COLO829 (cell line): ENCODE measurements at regions not wholly inside any gene's neighbourhood (a gene's known extent, or its start where the extent isn't known, plus 50 kb on each side); places are given as distances from the start of the nearest gene placed in this dataset.
"Not testable (repeated sequence)": the region's sequence is repeated elsewhere in the genome, so short reads cannot be mapped to it uniquely, and the experiment has no call there.

ENCODE experiments used
- DNase-seq: peaks from one replicate; pipeline ENCODE4 v3.0.0; 2012; ENCODE audit warnings: low spot score

DNA sequence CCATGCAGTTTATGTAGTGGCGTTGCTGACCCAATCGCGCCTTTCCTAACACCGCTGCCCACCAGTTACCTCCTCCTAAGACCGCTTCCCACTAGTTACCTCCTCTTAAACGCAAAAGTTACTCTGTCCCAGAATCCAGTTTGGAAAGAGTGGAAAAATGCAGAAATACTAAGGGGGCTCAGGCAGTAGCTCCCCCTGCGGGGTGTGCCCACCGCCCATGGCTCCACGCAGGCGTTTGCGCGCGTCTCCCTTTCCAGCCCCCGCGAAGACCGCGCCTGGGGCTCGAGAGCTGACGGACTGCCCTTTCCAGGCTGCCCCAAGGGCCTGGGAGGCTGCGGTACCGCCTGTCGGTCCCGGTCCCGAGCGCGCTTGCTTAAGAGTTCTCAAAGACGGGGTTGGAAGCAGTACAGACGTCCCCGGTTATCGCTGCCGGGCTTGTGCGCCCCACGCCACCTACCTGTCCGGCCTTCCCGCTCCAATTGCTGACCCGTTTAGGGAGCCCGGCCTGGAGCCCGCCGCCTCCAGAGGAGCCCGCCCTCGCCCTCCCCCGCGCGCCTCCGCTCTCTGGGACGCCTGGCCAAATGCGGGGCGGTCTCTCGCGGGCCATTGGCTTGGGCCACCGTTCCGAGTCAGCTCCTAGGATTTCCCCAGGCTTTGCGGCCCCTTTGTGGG, 414.1 kb upstream of the ESRRG start:
- no peak for DNase-seq

DNA sequence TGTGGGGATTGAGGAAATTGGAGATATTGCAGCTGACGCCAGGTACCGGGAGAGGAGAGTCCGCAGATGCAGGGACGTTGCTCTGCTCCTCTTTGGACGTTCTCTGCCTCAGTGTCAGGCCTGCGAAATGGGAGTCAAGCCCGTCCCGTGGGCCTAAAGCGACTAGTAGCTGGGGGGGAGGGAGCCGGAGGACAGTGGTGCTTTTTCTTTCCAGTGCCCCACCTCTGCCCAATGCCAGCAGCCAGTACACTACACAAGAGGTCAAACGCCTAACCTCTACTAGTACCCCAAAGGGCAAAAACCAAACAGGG, 413.6 kb upstream of the ESRRG start:
- no peak for DNase-seq

DNA sequence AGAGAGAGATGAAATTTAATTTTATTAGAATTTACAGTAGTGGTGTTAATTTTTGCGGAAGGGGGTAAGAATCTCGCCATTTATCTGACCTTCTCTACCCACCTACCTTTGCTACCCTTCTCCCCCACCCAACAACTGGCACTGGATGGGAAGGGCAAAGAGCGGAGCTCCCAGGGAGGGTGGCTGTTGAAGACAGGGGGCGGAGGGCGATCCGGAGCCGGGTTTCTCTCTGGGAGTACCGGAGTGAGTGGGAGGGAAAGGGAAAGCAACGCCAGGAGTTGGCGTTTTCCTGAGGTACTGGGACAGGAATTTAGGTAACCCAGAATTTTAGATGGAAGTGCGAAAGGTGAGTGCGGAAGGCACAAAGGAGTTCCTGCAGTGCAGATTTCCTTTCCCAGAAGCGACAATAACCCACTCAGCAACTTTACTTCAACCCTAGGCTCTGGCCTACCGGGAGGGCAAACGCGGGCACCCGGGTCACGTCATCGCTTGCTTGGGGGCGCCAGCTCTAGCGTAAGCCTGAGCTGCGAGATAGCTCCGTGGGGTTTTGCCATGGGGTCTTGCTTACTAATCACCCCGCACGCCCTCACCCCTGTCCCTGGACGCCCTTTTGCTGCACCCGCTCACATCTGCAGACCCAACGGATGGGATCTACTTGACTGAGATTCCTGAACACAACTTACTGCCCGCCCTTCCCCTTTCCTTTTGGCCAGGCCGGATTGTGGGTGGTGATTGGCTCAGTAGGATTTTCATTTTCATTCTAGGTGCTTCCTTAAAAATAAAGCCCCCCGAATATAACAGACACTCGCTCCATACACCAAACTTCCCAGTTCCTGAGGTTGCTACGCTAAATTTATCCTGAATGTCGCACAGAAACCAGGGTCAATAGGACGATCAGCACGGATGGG, 413.0 kb upstream of the ESRRG start:
- DNase-seq: no peak

DNA sequence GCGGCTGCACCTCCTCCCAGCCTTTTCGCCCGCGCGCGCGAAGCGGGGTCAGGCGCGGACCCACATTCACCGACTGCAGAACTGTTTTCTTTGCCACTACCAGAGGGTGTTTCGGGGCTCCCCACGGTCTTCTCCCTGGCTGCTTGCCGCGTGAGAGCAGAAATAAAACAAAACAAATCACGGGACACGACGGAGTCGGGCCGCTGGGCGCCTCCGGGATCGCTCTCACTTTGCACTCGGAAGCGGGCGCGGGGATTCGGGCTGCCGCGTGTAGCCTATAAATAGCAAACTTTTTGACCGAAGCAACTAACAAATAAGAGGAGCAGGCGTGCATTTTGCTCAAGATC, 412.3 kb upstream of the ESRRG start:
- DNase-seq: peak; percentile 12

DNA sequence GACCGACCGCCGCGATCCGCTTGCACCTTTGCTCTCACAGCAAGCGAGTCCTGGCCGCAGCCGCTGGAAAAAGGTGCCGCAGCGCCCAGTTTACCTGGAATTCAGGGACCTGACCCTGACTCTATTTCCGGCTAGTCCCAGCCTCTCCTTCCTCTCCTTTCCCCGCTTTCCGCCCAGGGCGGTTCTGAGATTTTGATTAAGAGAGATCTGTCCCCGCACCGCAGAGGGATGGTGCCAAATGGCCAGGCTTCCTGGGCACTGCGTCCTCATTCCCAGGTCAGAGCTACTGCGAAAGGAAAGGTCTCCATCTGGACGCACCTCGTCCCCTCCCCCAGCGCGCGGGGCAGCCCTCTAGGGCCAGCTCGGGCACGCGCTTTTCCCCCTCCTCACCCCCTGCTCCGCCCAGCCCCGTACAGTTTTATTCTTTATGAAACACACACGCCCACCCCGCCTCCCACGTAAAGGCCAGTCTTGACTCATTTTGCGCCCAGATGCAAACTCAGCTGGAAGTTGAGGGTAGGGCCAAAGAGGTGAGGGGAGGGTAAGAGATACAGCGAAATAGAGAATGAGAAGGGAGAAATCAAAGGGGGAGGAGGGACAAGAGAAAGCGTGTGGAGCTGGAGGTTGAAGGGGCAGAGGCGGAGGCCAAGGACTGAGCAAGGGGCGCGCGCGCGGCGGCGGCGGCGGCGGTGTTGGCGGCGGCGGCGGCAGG, 411.8 kb upstream of the ESRRG start:
- DNase-seq: no peak

DNA sequence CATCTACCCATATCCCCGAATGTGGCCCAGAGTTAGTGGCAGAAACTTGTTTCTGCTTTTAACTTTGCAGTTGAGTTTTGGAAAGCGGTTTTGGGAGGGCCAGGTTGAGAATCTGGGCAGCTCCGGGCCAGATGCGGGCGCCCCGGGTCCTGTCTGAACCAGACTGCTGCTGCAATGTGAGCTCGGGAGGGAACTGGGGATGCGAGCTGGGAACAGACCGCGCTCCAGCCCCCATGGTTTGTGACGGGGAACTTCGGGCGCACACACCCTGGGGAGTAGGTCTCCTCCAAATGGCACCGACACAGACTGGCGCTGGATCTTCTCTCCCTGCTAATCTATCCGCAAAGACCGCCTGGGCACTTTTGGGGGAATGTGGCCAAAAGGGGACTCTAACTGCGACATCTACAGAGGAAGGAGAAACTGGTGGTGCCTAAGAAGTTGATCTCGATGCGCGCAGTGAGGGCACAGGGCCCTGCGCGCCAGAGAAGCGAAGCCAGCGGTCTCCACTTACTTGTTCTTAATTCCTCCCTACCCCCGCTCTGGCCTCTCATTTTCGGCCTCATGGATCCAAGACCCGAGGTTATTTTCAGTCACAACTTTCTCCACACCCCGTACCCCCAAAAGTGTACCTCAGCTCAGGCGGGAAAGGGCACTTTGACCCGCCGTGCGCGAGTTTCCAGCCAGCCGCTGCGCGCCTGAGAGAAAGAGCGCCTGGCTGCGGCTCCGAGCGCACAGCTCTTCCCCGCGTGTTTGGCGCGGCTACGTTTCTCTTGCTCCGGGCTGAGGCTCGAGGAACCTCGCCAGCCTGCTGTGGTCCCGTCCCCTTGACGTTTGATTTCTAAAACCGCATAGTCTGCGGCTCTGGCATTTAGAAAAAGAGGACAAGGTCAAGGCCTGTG, 411.0 kb upstream of the ESRRG start:
- DNase-seq: no peak

DNA sequence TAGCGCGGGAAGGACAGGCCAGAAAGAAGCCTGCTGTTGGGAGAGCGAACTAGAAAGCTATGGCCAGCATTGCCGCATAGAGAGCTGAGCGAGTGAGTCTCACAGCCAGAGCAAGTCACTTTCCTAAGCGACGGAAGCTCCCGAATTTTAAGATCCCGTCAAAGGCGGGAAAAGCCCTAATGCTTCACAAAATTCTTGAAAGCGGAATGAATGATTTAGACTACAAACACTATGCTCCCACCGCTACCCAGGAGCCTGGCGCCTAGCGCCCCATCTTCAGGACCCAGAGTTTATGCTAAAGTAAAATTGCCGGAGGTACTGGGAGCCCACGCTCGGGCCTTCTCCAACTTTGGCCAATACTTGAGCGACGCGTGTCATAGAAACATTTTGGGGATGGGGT, 409.9 kb upstream of the ESRRG start:
- DNase-seq: no peak

DNA sequence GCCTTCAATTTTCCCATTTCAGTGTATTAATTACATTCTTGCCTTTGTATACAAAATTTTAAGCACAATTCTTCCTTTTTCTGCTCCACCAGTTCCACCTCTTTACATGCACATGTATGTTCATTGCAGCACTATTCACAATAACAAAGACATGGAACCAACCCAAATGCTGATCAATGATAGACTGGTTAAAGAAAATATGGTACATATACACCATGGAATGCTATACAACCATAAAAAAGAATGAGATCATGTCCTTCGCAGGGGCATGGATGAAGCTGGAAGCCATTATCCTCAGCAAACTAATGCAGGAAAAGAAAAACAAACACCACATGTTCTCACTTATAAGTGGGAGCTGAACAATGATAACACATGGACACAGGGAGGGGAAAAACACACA, 400.1 kb upstream of the ESRRG start:
- not testable (repeated sequence) for DNase-seq

DNA sequence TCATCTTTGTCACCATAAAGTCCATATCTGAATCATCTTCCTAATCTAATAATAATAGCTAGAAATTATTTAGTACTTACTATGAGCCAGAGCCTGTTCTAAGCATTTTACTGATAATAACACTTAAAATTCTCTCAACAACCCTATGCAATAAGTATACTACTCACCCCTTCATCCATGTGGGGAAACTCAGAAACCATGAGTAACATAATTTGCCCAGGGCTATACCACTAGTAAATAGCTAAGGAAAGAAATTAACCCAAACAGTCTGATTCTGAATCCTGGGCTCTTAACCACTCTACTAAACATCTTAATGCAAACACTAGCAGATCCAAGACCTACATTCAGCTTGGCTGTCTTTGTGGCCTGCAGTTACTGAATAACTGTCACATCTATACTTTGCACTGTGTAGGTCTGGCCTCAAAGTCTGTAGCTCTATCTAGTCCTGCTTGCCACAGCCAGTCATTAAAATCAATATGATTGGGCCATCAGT, 394.8 kb upstream of the ESRRG start:
- no peak for DNase-seq

DNA sequence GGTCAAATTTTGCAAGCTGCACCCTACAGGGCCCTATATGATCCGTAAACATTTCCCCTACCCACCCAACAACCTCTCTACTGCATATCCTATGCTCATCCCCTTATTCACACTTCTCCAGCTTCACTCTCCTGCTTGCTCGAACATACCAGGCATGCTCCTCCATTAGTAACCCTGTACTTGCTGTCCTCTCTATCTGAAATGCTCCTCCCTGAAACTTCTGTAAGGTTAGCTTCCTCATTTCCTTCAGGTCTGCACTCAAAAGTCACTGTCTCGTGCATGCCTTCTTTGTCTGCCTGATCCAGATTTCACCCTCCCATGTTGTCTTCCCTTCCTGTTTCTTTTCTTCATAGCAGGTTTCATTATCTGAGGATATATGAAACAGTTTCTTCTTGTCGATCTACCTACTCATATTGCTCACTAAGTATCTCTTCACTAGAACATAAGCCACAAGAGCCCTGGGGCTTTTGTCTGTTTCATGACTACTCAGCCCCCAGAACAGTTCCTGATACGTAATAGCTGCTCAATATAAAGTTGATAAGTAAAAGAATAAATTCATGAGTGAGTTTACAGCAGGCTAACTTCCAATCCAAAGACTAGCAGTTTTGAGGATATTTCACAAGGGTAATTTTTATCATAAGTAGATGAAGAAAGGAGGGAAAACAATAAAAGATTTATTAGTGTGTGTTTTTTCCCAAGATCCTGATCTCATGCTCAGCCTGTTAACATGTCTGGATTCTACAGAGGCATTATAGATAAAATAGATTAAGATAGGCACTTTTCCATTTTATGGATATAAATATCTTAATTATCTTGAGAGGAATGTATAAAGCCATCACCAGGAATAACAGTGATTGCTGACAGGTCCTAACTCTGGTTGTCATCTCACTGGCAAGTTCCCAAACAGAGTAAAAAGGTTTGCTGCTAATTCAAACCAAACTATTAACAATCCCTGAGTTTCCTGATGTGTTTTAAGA, 392.5 kb upstream of the ESRRG start:
- no peak for DNase-seq

DNA sequence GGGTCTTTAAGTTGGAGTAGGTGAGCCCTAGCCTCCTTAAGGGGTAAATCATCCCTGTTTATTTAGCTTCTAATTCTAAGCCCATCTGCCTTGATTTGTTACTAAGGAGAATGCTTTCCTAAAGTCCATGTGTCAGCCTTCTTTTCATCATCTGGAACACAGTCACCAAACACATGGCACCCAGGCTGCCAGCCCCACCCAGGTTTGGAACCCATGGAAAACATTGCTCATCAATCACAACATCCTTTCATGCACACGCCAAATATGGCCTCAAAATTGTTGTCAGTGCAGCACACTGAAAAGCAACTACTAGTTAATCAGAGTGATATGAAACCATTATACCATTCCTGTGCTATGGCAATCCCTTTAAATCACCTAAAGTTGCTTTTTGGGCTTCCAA, 386.7 kb upstream of the ESRRG start:
- no peak for DNase-seq

DNA sequence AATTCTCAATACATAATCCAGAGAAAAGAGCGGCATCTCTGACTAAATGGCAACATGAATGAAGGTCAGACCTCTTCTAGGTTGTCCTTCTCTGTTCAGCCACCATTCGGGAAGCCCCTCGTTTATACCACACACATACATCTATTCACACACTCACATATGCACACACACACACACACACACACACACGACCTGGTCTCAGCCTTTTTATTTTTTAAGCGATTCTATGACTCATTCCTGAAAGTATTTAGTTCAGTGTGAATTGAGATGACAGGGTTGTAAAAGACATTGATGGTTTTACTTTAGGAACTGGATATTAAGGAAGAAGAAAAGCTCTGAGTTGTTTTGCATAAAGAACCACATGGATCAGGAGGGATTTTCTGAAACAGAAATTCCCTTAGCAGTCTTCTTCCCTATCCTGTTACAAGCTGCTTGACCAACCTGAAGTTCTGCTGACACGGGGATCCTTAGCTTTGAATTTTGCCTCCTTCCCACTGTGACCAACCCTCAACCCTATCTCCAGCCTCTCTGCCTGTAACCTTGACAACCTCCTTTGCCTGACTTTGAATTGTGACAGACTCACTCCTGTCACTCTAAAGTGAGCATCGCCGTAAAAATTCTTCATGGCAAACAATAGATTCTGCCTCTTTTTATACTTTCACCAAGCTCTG, 383.1 kb upstream of the ESRRG start:
- DNase-seq: peak; percentile 23

DNA sequence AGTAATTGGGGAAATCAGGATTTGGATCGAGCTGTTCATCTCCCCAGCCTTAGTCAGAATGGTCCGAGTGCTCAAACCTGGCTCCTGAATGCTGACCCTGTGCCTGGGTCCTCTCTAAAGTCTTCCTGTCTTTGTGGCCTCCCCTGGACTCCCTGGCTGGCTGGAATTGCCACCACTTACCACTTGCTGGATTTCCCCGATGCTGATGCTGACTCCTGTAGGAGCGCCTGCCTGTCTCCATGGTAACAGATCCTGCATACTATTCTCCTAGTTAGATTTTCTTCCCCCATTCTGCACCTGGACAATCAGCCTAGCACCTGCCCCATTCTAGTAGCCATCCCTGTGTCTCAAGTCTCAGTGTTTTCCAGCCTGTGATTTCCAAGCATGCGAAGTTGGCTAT, 382.2 kb upstream of the ESRRG start:
- no peak for DNase-seq

DNA sequence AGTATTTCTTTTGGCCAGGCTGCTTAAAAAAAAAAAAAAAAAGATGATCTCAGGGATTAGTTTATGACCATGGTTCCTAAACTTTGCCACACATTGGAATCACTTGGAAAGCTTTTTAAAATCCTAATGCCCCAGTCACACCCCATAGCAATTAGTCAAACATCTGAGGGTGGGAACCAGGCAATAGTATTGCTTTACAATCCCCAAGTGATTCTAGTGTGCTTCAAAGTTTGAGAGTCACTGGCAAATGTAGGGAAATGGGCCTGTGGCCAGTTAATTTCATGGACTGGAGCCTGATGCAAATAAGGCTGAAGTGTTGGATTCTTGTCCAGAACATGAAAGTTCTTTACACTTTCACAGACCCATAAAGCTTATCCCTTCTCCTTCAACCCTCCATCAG, 374.6 kb upstream of the ESRRG start:
- DNase-seq: no peak

DNA sequence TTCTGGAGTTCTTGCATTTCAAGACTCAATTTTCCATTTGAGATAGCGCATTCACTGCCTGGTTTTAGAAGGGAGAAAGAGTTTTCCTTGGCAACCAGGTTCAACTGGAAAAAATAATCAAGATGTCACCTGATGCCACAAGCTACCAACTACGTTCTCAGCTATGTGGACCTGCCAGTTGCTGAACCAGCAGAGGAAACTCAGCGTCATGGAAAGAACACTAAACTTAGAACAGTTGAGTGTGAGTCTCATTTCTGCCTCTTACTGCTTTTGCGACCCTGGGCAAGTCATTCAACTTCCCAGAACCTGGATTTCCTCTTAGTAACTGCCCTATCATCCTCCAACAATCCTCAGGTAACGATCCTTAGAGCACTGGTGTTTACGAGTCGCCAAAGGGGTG, 373.0 kb upstream of the ESRRG start:
- no peak for DNase-seq

DNA sequence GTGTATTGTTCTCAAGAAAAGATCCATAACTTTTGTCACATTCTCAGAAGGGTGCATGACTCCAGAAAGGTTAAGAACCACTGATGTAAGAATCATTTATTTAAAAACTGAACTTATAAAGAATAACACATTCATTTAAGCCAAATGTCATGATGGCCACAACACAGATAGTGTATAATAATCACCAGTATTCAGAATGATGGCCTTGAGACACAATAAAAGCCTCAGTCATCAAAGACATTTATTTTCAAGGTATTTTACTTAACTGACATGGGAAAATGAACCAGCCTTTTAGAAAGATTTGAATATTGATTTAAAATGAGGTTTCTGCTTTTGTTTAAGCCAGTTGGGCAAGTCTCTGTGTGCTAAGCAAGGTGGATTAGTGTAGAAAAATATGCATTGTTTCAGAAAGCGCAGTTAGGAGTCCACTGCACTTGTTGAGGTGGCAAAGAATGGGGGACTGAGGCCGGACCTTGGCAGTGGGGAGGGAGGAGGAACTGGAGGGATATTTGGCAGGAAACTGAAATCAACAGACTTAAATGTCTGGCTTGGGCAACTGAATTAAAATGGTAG, 371.9 kb upstream of the ESRRG start:
- DNase-seq: no peak

DNA sequence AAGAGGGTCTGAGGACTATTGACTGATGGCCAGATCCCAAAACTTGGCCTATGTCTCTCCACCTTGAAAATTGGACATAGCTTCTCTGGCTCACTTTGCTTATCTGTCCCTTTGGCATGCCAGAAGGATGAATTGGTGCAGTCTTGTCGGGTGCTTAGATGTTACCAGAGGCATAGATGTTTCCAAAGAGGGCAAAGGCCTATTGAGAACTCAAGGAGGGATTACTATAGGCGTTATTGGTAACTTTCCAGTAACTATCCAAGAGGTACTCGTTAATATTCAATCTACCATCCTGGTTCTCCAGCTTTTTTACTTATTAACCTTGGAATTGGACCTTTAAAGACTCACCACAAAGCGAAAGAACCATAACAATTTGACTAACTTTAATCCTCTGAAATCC, 368.3 kb upstream of the ESRRG start:
- no peak for DNase-seq

DNA sequence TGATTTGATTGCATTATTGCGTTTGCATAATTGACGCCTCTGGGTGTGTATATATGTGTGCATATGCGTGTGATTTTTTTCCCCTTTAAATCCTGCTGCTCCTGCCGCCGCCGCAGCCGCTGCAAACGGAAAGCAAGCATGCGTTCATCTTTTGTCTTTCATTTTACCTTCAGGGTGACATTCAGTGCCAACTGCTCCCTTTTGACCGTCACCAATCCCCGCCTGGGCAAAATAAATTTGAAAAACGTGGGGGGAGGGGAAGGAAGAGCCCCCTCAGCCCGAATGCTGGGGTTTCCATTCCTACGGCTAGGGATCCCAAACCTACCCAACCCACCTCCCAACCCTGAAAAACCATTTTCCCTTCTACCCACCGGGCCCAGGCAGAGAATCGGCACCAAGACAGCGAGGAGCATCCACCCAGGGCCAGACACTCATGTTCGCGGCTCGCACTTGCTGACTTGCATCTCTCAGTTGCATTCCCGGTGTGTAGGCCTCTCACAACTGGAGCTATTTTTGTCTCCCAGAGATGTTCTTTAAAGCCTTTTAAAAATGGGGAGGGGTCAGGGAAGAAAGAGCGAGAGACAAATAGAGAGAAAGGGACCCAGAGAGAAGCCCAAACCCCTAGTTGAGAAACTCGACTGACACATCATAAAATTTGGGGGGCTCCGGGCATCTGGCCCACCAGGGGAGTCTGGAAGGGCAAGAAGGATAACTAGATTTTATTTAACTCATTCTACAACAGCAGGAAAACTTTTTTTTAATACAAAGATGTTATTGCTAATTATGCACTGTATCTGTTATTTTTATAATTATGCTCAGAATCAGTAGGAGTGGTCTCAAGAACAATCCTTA, 367.1 kb upstream of the ESRRG start:
- DNase-seq: no peak
